ENCODE measurements at regions not wholly inside any gene's neighbourhood (a gene's known extent, or its start where the extent isn't known, plus 50 kb on each side); places are given as distances from the start of the nearest gene placed in this dataset.

DNA sequence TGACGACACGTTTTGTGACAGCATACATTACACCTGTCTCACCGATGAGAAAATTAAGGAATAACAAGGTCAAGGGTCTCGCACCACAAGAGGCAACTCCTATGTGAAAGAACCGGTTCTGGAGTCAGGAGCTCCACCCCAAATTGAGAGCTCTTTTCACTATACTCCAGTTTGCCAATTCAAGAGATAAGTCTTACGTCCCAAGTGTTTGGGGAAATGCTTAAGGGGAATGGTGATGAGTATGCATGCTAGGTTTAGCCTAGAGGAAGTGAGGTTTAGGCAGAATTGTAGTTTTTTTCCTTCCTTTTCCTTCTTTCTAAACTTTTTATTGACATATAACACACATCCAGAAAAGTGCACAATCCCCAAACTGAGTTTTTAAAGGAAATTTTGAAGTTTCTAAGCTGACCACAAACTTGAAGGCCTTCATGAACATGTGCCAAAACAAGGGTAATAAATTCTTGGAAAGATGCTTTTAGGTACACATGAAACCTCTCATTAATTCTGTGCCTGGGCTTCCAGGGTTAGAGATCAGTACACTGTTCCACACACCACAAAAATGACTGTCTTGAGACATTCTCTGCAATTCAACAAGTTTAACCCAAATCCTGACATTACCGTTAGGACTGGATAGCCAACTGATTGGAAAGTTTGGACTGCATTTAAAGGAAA lies 127.6 kb upstream of the SLC1A3 start:
- no peaks in the 10 kb centered on the region for H3K4me1 Mint-ChIP-seq
- peaks cover 21% of the 10 kb centered on the region for H3K9me3 Mint-ChIP-seq
- no peak overlapping the region for H3K27ac Mint-ChIP-seq
- peaks cover 4% of the 10 kb centered on the region; the same call in 1 of the 2 replicates for H3K36me3 Mint-ChIP-seq
- DNase-seq (ENCODE audit: low spot score) (no peak), ATAC-seq (no peak)
- H3K4me3 Mint-ChIP-seq: no peak overlapping the region
- CTCF ChIA-PET: interaction anchor here (0.8 kb wide), 1 partner anchor 20 kb away, joined by 3 read pairs; no protein-coding TSS in a partner anchor
- TF ChIP-seq CREB1 (CRISPR knock-in tag; IDR thresholded peaks at IDR 0.05) (no peak), ZNF671 (CRISPR knock-in tag; IDR thresholded peaks at IDR 0.05) (no peak), FOXK1 (CRISPR knock-in tag; IDR thresholded peaks at IDR 0.05) (no peak), NR2C2 (CRISPR knock-in tag; IDR thresholded peaks at IDR 0.05) (no peak), IRF2 (CRISPR knock-in tag; IDR thresholded peaks at IDR 0.05; ENCODE audit: borderline replicate concordance, low read depth) (no peak), USF1 (CRISPR knock-in tag; IDR thresholded peaks at IDR 0.05) (no peak), ELF4 (CRISPR knock-in tag; IDR thresholded peaks at IDR 0.05; ENCODE audit: low read depth) (no peak), HMGA2 (CRISPR knock-in tag; IDR thresholded peaks at IDR 0.05) (no peak), MYBL2 (CRISPR knock-in tag; IDR thresholded peaks at IDR 0.05) (no peak), PRRX2 (CRISPR knock-in tag; IDR thresholded peaks at IDR 0.05) (no peak), ATF6 (CRISPR knock-in tag; IDR thresholded peaks at IDR 0.05) (no peak), SMAD3 (CRISPR knock-in tag; IDR thresholded peaks at IDR 0.05; ENCODE audit: borderline replicate concordance) (no peak), ZMAT4 (CRISPR knock-in tag; IDR thresholded peaks at IDR 0.05) (no peak), AR (CRISPR knock-in tag; IDR thresholded peaks at IDR 0.05) (no peak), SMAD4 (CRISPR knock-in tag; IDR thresholded peaks at IDR 0.05) (no peak), RELA (CRISPR knock-in tag; IDR thresholded peaks at IDR 0.05; ENCODE audit: borderline replicate concordance) (no peak), GABPB1 (CRISPR knock-in tag; IDR thresholded peaks at IDR 0.05) (no peak), ARID4B (CRISPR knock-in tag; IDR thresholded peaks at IDR 0.05; ENCODE audit: borderline replicate concordance) (no peak), MXD4 (CRISPR knock-in tag; IDR thresholded peaks at IDR 0.05; ENCODE audit: borderline replicate concordance) (no peak)
- TF ChIP-seq, protein P1, sequence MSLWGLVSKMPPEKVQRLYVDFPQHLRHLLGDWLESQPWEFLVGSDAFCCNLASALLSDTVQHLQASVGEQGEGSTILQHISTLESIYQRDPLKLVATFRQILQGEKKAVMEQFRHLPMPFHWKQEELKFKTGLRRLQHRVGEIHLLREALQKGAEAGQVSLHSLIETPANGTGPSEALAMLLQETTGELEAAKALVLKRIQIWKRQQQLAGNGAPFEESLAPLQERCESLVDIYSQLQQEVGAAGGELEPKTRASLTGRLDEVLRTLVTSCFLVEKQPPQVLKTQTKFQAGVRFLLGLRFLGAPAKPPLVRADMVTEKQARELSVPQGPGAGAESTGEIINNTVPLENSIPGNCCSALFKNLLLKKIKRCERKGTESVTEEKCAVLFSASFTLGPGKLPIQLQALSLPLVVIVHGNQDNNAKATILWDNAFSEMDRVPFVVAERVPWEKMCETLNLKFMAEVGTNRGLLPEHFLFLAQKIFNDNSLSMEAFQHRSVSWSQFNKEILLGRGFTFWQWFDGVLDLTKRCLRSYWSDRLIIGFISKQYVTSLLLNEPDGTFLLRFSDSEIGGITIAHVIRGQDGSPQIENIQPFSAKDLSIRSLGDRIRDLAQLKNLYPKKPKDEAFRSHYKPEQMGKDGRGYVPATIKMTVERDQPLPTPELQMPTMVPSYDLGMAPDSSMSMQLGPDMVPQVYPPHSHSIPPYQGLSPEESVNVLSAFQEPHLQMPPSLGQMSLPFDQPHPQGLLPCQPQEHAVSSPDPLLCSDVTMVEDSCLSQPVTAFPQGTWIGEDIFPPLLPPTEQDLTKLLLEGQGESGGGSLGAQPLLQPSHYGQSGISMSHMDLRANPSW (CRISPR knock-in tag; conservative IDR thresholded peaks at IDR 0.05; ENCODE audit: low read depth): no peak
- POLR2A ChIA-PET: no interaction called here
- peaks cover 4% of the 10 kb centered on the region for H3K27me3 Mint-ChIP-seq (ENCODE audit: low read depth)
